GM18520 (cell line): ENCODE measurements at regions not wholly inside any gene's neighbourhood (a gene's known extent, or its start where the extent isn't known, plus 50 kb on each side); places are given as distances from the start of the nearest gene placed in this dataset.
"Not testable (repeated sequence)": the region's sequence is repeated elsewhere in the genome, so short reads cannot be mapped to it uniquely, and the experiment has no call there.

Source experiments
- ATAC-seq: cut with Tn5 transposase; IDR thresholded peaks from one replicate; pipeline ENCODE4 v1.9.1; 2021; ENCODE audit not compliant: unreplicated experiment

DNA sequence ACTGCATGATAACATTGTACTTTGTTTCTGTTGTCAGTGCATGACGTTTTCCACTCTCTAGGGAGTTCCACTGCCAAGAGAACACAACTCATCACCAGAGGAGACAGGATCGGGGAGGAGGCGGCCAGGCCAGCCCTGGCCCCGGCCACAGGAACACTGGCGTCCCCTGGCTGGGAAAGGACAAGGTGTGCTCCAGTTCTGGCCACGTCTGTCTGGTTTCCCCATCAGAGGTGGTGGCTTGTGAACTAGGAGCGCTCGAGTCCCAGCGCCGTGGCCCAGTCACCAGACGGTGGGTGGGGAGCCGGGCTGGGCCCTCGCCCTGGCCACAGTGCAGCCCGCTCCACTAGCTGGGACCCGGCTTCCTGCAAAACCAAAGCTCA lies 211.9 kb upstream of the IRX4 start:
- ATAC-seq: no peak

GRCh38 chr5:2093859-2094615 lies 211.3 kb upstream of the IRX4 start:
- no peak for ATAC-seq

DNA sequence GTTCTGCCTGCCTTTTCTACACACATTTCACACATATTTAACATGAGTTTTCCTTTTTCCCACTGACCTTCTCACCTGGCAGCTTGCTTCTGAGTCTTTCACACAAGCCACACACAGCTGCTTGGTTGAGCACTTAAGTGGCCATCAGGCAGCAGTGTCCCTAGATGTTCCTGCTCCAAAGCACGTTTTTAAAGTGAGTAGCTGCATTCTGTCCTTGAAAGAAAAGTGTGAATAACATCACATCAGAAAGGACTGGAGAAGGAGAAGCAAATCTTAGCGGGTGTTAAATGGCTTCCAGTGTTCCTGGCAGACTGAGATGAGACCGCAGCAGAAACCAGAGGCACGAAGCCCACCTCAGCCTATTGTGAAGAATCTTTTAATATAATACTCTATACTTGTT lies 209.2 kb upstream of the IRX4 start:
- no peak for ATAC-seq

GRCh38 chr5:2087980-2088379 lies 205.3 kb upstream of the IRX4 start:
- no peak for ATAC-seq

DNA sequence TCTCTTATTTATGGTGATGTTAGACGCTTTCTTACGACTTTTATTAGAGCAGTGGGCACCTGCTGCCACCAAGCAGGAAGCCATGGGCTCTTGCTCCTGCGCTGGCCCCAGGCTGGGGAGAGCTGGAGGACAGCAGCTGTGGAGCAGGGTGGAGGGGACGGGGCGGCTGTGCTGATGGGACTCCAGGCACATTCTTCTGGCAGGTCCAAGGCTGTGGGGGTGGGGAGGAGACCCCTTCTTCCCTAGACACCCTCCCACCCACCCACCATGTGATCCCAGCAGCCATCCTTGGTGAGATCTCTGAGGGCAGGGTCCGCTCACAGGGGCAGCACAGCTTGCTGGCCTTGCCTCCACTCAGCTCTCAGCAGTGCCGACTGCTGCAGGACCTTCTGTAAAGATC lies 192.6 kb upstream of the IRX4 start:
- ATAC-seq: no peak

DNA sequence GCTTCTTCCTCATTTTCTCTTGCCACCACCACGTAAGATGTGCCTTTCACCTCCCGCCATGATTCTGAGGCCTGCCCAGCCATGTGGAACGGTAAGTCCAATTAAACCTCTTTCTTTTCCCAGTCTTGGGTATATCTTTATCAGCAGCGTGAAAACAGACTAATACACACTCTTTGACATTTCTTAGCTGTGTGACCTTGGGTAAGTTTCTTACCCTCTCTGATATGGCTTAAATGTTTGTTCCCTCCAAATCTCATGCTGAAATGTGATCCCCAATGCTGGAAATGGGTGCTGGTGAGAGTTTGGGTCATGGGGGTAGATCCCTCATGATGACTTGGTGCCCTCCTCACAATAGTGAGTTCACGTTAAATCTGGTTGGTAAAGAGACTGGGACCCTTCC lies 188.8 kb upstream of the IRX4 start:
- no peak for ATAC-seq

GRCh38 chr5:2070787-2071186 lies 188.1 kb upstream of the IRX4 start:
- ATAC-seq: not testable (repeated sequence)

DNA sequence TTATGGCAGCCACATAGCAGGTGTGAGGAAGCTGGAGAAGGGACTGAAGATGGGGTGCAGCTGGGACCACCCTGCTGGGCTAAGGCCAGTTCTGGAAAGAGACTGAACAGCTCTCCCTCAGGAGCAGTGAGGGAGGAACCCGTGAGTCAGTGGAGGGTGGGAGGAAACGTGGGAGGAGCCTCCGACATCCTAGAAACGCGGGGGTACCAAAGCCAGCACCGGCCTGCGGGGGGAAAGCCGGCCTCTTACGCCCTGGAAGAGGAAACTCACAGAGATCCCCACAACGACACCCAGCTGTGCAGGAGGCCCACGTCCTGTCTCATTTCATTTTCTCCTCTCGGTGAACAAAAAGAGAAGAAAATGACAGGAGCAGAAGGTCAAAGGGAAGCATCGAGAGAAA lies 185.8 kb upstream of the IRX4 start:
- no peak for ATAC-seq

- ATAC-seq: no peak
Measured at GRCh38 chr5:2066373-2066772, 183.6 kb upstream of the IRX4 start.

- not testable (repeated sequence) for ATAC-seq
Measured at GRCh38 chr5:2063380-2063779, 180.7 kb upstream of the IRX4 start.

- no peak for ATAC-seq
Measured at GRCh38 chr5:2052687-2053086, 170.0 kb upstream of the IRX4 start.

DNA sequence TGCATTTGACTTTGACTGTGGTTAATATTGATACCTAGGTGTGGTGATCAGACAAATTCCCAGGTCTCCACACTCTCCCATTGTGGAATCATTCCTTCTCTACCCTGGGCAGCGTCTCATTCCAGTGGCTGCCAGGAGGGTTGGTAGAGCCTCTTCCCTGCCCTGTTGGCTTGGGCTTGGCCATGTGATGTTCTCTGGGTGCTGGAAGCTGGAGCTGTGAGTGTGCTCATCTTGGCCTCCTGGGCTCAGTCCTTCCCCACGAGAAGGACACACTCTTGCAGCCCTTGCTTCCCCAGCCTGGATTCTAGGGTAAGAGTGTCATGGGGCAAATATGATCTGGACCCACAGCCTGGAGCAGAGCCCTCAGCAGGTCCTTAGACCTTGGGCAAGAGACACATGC lies 167.2 kb upstream of the IRX4 start:
- no peak for ATAC-seq

- no peak for ATAC-seq
Measured at GRCh38 chr5:2048664-2049063, 165.9 kb upstream of the IRX4 start.

DNA sequence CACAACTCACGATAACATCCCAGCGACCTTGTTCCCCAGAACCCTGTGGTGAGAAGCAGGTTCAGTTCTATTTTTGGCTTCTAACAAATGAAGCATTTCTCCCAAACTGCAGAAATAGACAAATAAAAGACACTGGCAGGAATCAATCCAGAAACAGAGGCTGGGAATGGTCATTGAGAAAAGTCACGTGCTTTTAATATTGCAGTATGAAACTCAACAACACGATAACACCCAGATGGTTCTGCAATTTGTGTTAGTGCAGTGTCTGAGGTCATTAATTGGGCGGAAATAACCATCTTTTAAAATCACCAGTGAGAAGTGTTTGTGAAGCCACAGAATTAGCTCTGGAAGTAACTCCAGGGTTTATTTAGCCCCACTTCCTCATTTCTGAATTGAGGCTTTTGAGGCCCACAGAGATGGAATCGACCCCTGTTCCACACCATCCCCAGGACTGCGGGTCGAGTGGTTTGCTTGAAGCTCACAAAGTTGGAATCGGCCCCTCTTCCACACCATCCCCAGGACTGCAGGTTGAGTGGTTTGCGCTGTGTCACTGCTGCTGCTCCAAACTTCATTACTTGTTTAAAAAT lies 164.7 kb upstream of the IRX4 start:
- ATAC-seq: no peak

DNA sequence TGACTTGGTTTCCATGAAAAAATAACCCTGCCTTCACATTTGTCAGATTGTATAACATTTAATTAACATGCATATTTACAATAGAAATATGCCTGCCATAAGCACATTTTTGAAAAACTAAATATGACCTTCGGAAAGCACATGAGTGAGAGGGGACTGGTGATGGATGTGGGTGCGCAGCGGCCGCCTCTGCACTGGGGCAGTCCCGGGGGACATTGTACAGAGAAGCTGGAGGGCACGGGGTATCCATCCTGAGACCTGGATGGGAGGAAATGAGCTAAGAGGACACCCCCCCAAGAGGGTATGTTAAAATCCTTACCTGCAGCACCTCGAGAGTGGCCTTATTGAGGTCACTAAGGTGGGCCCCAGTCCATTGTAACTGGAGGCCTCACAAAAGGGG lies 161.3 kb upstream of the IRX4 start:
- no peak for ATAC-seq

GRCh38 chr5:2039180-2039531 lies 156.4 kb upstream of the IRX4 start:
- ATAC-seq: no peak

DNA sequence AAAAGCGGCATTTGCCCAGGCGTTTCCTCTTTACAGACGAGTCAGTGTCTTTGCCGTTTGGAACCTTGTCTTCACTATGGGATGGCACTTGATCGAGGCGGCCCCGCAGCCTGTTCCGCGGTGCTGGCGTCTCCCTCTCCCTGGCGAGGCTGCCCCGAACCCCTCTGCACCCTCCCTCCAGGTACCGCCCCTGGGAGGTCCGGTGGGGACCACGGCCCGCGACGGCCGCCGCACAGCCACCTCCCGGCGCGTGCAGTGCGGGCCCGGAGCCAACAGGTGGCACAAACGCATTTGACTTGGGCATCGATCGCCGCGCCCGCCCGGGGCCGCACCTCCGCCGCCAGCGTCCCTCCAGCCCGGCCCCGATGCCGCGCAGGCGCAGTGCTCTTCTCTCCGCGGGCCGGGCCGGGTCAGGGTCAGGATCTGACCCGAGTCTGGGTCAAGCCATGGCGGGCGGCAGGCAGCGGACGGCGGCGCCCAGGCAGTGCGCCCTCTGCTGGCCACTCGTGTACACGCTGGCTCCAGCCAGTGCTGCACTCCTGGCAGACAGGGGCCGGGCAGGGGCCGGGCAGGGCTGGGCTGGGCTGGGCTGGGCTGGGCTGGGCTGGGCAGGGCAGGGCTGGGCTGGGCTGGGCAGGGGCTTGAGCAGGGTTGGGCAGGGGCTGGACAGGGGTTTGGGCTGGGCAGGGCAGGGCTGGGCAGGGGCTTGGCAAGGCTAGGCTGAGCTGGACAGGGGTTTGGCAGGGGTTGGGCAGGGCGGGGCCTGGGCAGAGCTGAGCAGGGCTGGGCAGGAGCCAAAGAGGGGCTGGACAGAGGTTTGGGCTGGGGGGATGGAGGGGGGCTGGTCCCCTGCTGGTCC lies 155.8 kb upstream of the IRX4 start:
- ATAC-seq: peak; percentile 84

DNA sequence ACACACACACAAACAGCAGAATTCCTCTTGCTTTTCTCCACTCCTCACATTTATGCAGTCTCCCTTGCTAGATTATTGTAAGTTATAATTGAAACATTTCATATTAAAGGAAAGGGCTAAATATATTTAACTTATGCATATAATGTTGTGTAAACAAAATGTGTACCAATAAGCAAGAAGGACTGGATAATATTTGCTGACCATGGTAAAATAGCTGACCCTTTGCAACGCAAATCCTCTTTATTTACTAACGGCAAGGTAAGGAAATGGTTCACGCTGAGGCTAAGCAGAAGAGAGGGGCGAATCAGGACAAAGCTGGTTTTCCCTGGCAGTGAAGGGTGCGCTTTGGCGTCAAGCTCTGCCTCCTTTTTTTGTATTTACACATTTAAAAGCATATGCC lies 154.2 kb upstream of the IRX4 start:
- no peak for ATAC-seq

DNA sequence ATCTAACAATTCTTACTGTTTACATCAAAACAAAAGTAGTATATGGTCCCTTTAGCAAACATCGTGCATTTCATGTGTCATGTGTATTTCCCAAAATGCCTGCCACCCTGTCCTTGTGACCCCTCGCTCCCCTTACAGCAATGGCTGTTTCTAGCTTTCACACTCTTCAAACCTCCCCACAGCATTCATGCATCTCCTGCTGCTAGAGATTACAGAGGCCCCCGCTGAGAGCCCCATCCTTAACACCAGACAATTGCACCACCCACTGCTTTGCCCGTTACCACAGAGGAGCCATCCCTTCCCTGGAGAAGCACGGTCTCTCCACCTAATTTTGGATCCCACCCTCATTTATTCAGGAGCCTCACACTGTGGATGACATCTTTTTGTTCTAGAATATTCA lies 149.7 kb upstream of the IRX4 start:
- no peak for ATAC-seq

DNA sequence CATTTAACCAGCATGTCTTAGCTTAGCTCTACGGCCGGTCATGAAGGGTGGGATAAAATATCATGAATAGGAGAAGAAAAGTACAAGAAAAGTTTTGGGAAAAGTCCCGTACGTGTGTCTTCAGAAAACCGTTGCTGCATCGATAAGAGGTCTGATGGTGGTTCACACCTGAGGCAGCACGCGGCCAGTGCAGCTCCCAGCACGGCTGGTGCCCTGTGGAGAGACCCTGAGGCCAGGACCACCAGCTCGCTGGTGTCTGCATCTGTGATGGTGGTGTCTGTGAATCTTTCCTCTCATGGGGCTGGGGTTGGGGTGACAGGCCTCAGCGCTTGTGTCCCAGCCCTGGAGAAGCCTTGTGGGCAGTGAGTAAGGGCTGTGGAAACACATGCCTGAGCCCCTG lies 148.9 kb upstream of the IRX4 start:
- ATAC-seq: no peak

- ATAC-seq: no peak
Measured at GRCh38 chr5:2030131-2030530, 147.4 kb upstream of the IRX4 start.

DNA sequence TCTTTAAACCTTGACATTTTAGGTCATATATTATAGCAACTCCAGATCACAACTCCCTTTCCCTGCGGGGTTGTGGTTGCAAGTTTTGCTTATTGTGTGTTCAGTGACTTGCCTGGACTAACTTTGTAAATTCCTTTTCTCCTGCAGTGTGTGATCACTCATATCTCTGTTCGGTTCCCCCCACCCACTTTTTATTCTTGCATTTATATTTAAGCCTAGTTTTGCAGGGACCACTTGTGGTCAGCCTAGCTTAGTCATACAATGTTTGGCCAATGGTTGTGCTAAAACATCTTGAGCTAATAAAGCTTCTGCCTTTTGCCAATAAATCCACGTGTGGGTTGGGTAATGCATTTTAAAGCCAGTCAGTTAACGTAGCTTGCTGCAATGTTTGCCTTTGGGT lies 146.5 kb upstream of the IRX4 start:
- no peak for ATAC-seq
